ENCODE measurements at regions not wholly inside any gene's neighbourhood (a gene's known extent, or its start where the extent isn't known, plus 50 kb on each side); places are given as distances from the start of the nearest gene placed in this dataset.
A peak's percentile ranks its signal among the peaks of the same experiment; 100 is the strongest.

DNA sequence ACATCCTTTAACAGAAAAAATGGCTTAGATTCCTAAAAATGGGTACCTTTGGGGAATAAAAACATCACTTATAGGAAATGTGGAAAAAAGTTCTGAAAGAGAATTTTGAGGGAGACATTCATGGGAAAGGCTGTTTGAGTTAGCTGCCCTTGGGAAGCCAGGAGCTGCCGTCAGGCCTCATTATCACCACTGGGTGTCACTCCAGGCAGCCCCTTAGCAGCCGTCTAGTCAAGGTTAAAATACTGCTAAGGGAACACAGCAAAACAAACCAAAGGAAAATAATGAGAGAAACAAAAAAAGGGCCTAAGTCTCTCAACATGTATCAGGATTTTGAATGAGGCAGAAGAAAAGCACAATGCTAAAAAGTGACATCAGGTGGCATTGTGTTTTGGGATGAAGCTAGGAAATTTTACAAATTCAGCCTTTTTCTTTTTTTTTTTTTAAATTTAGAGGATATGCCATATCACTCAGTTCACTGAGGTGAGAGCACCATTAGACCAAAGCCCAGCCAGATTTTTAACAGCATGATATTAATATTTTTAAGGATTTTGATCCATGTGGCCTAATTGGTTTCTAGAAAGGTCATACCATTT is 235.3 kb downstream of the GPAT3 start:
- TF ChIP-seq, protein P1, sequence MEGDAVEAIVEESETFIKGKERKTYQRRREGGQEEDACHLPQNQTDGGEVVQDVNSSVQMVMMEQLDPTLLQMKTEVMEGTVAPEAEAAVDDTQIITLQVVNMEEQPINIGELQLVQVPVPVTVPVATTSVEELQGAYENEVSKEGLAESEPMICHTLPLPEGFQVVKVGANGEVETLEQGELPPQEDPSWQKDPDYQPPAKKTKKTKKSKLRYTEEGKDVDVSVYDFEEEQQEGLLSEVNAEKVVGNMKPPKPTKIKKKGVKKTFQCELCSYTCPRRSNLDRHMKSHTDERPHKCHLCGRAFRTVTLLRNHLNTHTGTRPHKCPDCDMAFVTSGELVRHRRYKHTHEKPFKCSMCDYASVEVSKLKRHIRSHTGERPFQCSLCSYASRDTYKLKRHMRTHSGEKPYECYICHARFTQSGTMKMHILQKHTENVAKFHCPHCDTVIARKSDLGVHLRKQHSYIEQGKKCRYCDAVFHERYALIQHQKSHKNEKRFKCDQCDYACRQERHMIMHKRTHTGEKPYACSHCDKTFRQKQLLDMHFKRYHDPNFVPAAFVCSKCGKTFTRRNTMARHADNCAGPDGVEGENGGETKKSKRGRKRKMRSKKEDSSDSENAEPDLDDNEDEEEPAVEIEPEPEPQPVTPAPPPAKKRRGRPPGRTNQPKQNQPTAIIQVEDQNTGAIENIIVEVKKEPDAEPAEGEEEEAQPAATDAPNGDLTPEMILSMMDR (conservative IDR thresholded peaks at IDR 0.05): peak; percentile 97
- H3K27ac ChIP-seq: no peak overlapping the region

DNA sequence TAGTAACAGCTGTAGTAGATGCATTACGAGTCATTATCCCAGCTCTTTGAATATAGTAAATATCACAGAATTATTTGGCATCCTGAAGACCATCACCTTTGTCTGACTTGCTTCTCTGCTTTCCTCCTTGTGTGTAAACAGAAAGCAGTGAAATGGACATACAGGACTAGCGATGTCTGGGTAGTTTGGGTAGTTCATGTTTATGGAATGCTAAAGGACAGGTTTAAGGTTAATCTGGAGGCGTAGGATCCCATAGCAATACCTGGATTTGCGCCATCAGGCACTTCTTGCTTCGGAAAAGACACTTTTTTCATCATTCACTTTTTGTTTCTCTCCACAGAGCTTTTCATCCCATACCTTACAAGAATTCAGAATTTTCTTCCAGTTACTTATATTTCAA is 232.2 kb downstream of the GPAT3 start:
- TF ChIP-seq, protein P1 (conservative IDR thresholded peaks at IDR 0.05): no peak
- H3K27ac ChIP-seq: no peak overlapping the region

DNA sequence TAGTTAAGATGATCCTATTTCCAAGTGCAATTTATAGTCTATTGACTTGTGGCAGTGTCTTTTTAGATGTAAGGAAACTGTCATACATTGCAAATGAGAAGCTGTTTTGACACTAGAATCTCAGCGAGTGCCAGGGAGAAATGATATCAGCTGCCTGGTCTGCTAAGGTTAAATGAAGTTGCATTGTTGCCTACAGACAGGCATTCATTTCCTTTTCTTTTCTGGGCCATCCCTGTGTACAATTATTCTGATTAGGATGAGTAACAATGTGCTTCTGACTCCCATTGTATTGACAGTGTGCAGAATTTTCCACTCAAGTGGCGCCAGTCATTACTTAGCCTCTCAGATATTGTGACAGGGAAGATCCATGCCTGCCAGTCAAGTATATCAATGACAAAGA is 231.2 kb downstream of the GPAT3 start:
- TF ChIP-seq, protein P1 (conservative IDR thresholded peaks at IDR 0.05): no peak
- no peak overlapping the region for H3K27ac ChIP-seq

DNA sequence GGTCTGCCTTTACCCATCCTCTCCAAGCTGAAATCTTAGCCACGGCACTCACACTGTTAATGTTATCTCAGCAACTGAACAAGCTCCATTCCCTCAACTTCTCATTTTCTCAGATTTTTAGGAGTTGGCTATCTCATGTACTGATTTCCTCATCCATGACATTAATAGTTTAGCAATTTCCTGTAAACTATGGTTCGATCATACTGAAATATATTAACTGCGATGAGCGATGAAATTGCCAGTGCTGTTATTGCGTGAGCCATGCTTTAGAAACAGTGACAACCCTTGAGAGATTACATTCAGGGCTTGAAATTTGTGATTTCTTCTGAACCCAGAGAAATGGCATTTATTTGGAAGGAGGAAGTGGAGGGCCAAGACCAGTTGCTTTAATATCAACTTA is 223.7 kb downstream of the GPAT3 start:
- H3K27ac ChIP-seq: no peak overlapping the region
- TF ChIP-seq, protein P1 (conservative IDR thresholded peaks at IDR 0.05): no peak

DNA sequence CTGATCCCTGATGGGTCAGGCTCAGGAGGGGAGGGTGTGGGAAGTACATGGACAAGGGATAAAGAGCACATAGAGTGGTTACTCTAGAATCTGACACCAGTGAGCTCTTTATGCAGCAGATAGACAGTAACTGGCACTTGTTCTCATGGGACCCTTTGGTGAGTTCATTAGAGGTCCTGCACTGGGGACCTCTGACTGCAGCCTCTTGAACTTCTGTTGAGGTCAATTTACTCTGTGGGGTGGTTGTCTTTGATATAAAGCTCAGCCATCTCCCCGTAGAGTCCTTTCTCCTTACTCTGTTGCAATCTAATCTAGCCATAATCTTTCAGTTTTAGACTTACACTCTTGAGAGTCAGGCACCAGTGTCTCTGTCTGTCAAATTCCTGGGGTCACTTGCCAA is 222.4 kb downstream of the GPAT3 start:
- no peak overlapping the region for H3K27ac ChIP-seq
- TF ChIP-seq, protein P1 (conservative IDR thresholded peaks at IDR 0.05): no peak

DNA sequence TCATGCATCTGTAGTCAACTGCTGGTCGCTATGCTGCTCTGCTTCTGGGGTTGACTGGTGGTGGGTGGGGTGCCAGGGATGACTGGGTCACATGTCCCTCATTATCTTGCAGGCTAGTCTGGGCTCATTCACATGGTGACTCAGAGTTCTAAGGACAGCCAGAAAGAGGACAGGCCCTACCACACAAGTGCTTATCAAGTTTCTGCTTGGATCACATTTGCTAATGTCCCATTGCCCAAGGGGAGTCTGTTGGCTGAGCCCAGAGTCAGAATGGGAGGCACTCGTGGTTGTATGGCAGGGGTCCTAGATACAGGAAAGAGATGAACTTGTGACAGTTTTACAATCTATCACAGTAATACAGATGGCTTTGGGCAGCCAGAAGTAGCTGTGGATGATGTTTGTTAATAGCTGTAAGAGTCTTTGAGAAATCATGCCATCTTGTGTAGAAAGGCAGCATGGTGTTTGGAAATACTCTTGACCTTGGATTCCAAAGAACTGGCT is 221.3 kb downstream of the GPAT3 start:
- no peak overlapping the region for H3K27ac ChIP-seq
- TF ChIP-seq, protein P1 (conservative IDR thresholded peaks at IDR 0.05): no peak

DNA sequence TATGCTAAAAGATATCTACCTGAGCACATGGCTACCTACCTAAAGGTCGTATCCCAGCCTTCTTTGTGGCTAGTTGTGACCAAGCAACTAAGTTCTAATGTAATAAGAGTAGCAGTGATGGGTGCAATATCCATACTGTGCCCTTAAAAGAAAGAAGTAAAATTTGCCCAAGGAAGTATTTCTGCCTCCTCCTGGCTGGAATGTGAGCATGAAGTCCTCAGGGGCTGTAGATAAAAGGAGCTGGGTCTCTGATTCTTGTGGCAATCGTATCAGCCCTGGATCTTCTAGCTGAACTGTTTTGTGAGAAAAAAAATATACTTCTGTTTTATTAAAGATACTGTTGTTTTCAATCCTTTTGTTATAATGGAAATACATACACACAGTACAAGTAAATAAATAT is 217.4 kb downstream of the GPAT3 start:
- no peak overlapping the region for H3K27ac ChIP-seq
- TF ChIP-seq, protein P1 (conservative IDR thresholded peaks at IDR 0.05): no peak
